H1 (cell line): ENCODE measurements at regions not wholly inside any gene's neighbourhood (a gene's known extent, or its start where the extent isn't known, plus 50 kb on each side); places are given as distances from the start of the nearest gene placed in this dataset.

Experiments used
- CTCF ChIA-PET: fragments of 300-600 bp; sonication (Branson Sonifier 250); formaldehyde crosslinking; loops from one replicate; lab custom pipeline; 2021; ENCODE audit not compliant: partially characterized antibody; lab: Charles Lee
- POLR2A ChIA-PET: fragments of 300-600 bp; sonication (Branson Sonifier 250); formaldehyde crosslinking; loops from one replicate; lab custom pipeline; 2021; ENCODE audit warnings: inconsistent platforms; ENCODE audit not compliant: partially characterized antibody; lab: Charles Lee
- DNase-seq, 2 experiments: peaks; one replicate each; pipeline versions ENCODE4 v3.0.0 to v3.0.0-alpha.2; 2010 to 2022; ENCODE audit warnings: low spot score in 2 of 2, low read depth in 1 of 2, mixed read lengths in 1 of 2
- FAIRE-seq: peaks from 2 replicates; lab custom pipeline; 2011; peaks lifted over from hg19 to GRCh38; lab: Jason Lieb, UNC
- H2AFZ ChIP-seq: 2 replicates; pipeline ENCODE4 v1.8.1; 2012; ENCODE audit warnings: low read length, inconsistent platforms
- H2AK5ac ChIP-seq: 2 replicates; pipeline ENCODE4 v1.6.1; 2013; ENCODE audit warnings: low read depth, low read length
- H2BK120ac ChIP-seq: replicated peaks from 2 replicates; pipeline ENCODE3; 2013; ENCODE audit warnings: low read depth, low read length, inconsistent platforms
- H2BK12ac ChIP-seq: 2 replicates; pipeline ENCODE4 v1.6.1; 2013; ENCODE audit warnings: low read depth, low read length
- H2BK15ac ChIP-seq: 2 replicates; pipeline ENCODE4 v1.6.1; 2013; ENCODE audit warnings: low read length
- H2BK20ac ChIP-seq: 2 replicates; pipeline ENCODE4 v1.6.1; 2013; ENCODE audit warnings: low read length
- H2BK5ac ChIP-seq: 2 replicates; pipeline ENCODE4 v1.6.1; 2013; ENCODE audit warnings: low read depth, low read length
- H3K14ac ChIP-seq: 2 replicates; pipeline ENCODE4 v1.6.1; 2013; ENCODE audit warnings: inconsistent platforms; ENCODE audit not compliant: insufficient read length
- H3K18ac ChIP-seq: 2 replicates; pipeline ENCODE4 v1.6.1; 2013; ENCODE audit warnings: low read length; ENCODE audit errors: extremely low read depth
- H3K23ac ChIP-seq: 2 replicates; pipeline ENCODE4 v1.6.1; 2013; ENCODE audit warnings: inconsistent platforms; ENCODE audit not compliant: insufficient read length
- H3K23me2 ChIP-seq: 2 replicates; pipeline ENCODE4 v1.6.1; 2013; ENCODE audit warnings: low read depth, low read length
- H3K27ac ChIP-seq: 2 replicates; pipeline ENCODE4 v1.6.1; 2011; ENCODE audit warnings: low read depth, low read length, inconsistent platforms
- H3K27me3 ChIP-seq, 4 experiments: replicated peaks in 1 of 4; 1 replicate in 1 of 4; 2 replicates in 3 of 4; pipeline versions ENCODE4 v1.6.1 to v1.8.1; 2011 to 2013; ENCODE audit warnings: low read length in 3 of 4, mild to moderate bottlenecking in 3 of 4, inconsistent platforms in 2 of 4, mixed read lengths in 2 of 4, moderate library complexity in 1 of 4; ENCODE audit not compliant: control insufficient read depth in 3 of 4, insufficient read depth in 3 of 4; ENCODE audit errors: extremely low read depth in 1 of 4
- H3K36me3 ChIP-seq, 4 experiments: 2 replicates each; pipeline versions ENCODE4 v1.6.1 to v1.8.1; 2011 to 2013; ENCODE audit warnings: mild to moderate bottlenecking in 4 of 4, low read length in 3 of 4, moderate library complexity in 2 of 4, control low read depth in 1 of 4, inconsistent platforms in 1 of 4; ENCODE audit not compliant: insufficient read depth in 4 of 4, control insufficient read depth in 2 of 4
- H3K4ac ChIP-seq: replicated peaks from 2 replicates; pipeline ENCODE3; 2013; ENCODE audit warnings: low read length, low read depth, mixed read lengths, inconsistent platforms; ENCODE audit not compliant: insufficient read length
- H3K4me1 ChIP-seq, 4 experiments: replicated peaks in 1 of 4; 1 replicate in 1 of 4; 2 replicates in 3 of 4; pipeline versions ENCODE4 v1.6.1 to v1.8.1; 2011 to 2013; ENCODE audit warnings: low read length in 3 of 4, inconsistent platforms in 2 of 4, mixed read lengths in 1 of 4; ENCODE audit not compliant: insufficient read depth in 4 of 4, control insufficient read depth in 3 of 4
- H3K4me2 ChIP-seq, 2 experiments: 2 replicates each; pipeline versions ENCODE4 v1.6.1 to v1.8.1; 2011 to 2013; ENCODE audit warnings: low read depth in 2 of 2, low read length in 2 of 2, control low read depth in 1 of 2, inconsistent platforms in 1 of 2, mild to moderate bottlenecking in 1 of 2; ENCODE audit not compliant: insufficient read depth in 1 of 2
- H3K4me3 ChIP-seq, 4 experiments: fragments of 200-600, 300-600 bp in 1 of 4; sonication (generic), shearing (Covaris generic), sonication (Bioruptor Twin) in 1 of 4; 2 replicates each; pipeline versions ENCODE4 v1.5.1 to v1.8.1; 2011 to 2016; ENCODE audit warnings: low read length in 4 of 4, low read depth in 3 of 4, control low read depth in 2 of 4, inconsistent platforms in 2 of 4, mild to moderate bottlenecking in 2 of 4, mixed read lengths in 1 of 4, moderate library complexity in 1 of 4; ENCODE audit not compliant: insufficient read depth in 2 of 4; ENCODE audit errors: extremely low read depth in 1 of 4
- H3K56ac ChIP-seq: replicated peaks from 2 replicates; pipeline ENCODE3; 2013; ENCODE audit warnings: low read depth, mild to moderate bottlenecking, mixed read lengths, low read length, inconsistent platforms; ENCODE audit not compliant: insufficient read length
- H3K79me1 ChIP-seq: 2 replicates; pipeline ENCODE4 v1.6.1; 2013; ENCODE audit warnings: low read depth, low read length, control low read depth
- H3K79me2 ChIP-seq, 2 experiments: 2 replicates each; pipeline versions ENCODE4 v1.6.1 to v1.8.1; 2012 to 2013; ENCODE audit warnings: low read length in 2 of 2, mild to moderate bottlenecking in 2 of 2, inconsistent platforms in 1 of 2; ENCODE audit not compliant: insufficient read depth in 2 of 2, control insufficient read depth in 1 of 2
- H3K9ac ChIP-seq, 4 experiments: replicated peaks in 1 of 4; 1 replicate in 1 of 4; 2 replicates in 3 of 4; pipeline versions ENCODE4 v1.6.1 to v1.8.1; 2011 to 2013; ENCODE audit warnings: low read depth in 3 of 4, low read length in 3 of 4, control low read depth in 2 of 4, mild to moderate bottlenecking in 2 of 4, moderate library complexity in 2 of 4, inconsistent platforms in 1 of 4; ENCODE audit errors: extremely low read depth in 1 of 4
- H3K9me3 ChIP-seq, 2 experiments: 2 replicates each; pipeline versions ENCODE4 v1.6.1 to v1.8.1; 2012 to 2013; ENCODE audit warnings: mild to moderate bottlenecking in 2 of 2, moderate library complexity in 2 of 2, control low read depth in 1 of 2, inconsistent platforms in 1 of 2, low read depth in 1 of 2, low read length in 1 of 2, mixed read lengths in 1 of 2; ENCODE audit not compliant: insufficient read depth in 2 of 2
- H4K20me1 ChIP-seq, 2 experiments: replicated peaks in 1 of 2; 2 replicates each; pipeline versions ENCODE3 to v1.8.1; 2011 to 2013; ENCODE audit warnings: inconsistent platforms in 2 of 2, low read length in 2 of 2, mild to moderate bottlenecking in 1 of 2; ENCODE audit not compliant: insufficient read depth in 2 of 2, control insufficient read depth in 1 of 2
- H4K5ac ChIP-seq: 2 replicates; pipeline ENCODE4 v1.6.1; 2013; ENCODE audit warnings: low read length, low read depth, mixed read lengths, inconsistent platforms; ENCODE audit not compliant: insufficient read length
- H4K8ac ChIP-seq: 2 replicates; pipeline ENCODE4 v1.8.0; 2013; ENCODE audit warnings: mild to moderate bottlenecking, moderate library complexity, low read length, inconsistent platforms; ENCODE audit not compliant: insufficient read depth; ENCODE audit errors: extremely low read depth
- H4K91ac ChIP-seq: replicated peaks from 2 replicates; pipeline ENCODE3; 2013; ENCODE audit warnings: low read length, mixed read lengths, inconsistent platforms; ENCODE audit not compliant: insufficient read length
- POLR2A ChIP-seq, 2 experiments: IDR thresholded peaks; 1 replicate in 1 of 2; 2 replicates in 1 of 2; pipeline ENCODE4 v1.6.1; 2011; ENCODE audit warnings: low read depth in 2 of 2, low read length in 2 of 2, mild to moderate bottlenecking in 2 of 2; ENCODE audit errors: control extremely low read depth in 1 of 2
- RXRA ChIP-seq: IDR thresholded peaks from 2 replicates; pipeline ENCODE4 v1.6.1; 2011; ENCODE audit warnings: low read depth, mild to moderate bottlenecking, low read length, moderate library complexity; ENCODE audit not compliant: insufficient read depth
- WGBS, 2 experiments: shearing (Covaris generic) in 1 of 2; methylation state at CpG; one replicate each; pipeline versions ENCODE4 v1.1.6 to v1.1.7; 2013 to 2015; ENCODE audit warnings: low lambda C conversion rate in 2 of 2, mixed read lengths in 2 of 2, inconsistent platforms in 1 of 2, low coverage in 1 of 2, missing lambda C conversion rate in 1 of 2; ENCODE audit not compliant: insufficient replicate concordance in 2 of 2, insufficient coverage in 1 of 2, insufficient read length in 1 of 2; ENCODE audit errors: extremely low coverage in 1 of 2, missing lambda C conversion rate in 1 of 2; 5-methylcytosine and 5-hydroxymethylcytosine counted together
- TF ChIP-seq, protein P1 (sequence below): IDR thresholded peaks from 2 replicates; pipeline ENCODE4 v1.6.1; 2012; ENCODE audit warnings: inconsistent platforms

DNA sequence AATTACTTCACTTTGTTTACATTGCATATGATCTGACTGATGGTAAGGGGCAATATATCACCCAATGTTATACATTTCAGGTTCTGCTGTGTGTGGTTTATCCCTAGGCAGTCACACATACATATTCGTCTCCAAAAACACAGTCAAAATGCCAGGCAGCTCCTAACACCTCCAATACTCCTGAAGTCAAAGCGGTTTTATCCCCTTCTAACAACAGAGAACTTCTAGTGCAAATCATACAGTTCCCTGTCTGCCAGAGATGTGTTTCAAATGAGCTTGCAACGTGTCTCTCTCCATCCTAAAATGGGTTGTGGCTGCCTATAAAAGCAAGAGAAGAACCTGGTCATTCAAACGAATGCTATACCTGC, 328.9 kb downstream of the ELAVL2 start:
- CTCF ChIA-PET: interaction anchor here (0.7 to 1.6 kb wide), 5 partner anchors 13 to 375 kb away, joined by 3 read pairs; no protein-coding TSS in a partner anchor
- Histone ChIP-seq H3K4me1 (no peaks in the 10 kb centered on the region), H3K4me2 (no peak overlapping the region), H3K4ac (no peak overlapping the region), H3K79me2 (no peaks in the 10 kb centered on the region), H2BK120ac (no peak overlapping the region), H3K4me3 (no peak overlapping the region), H2BK12ac (no peak overlapping the region), H3K56ac (no peak overlapping the region), H3K23ac (no peak overlapping the region), H3K23me2 (no peaks in the 10 kb centered on the region), H4K20me1 (no peaks in the 10 kb centered on the region), H3K27ac (no peak overlapping the region), H3K9me3 (no peaks in the 10 kb centered on the region), H3K14ac (no peak overlapping the region), H3K79me1 (no peaks in the 10 kb centered on the region), H4K8ac (no peak overlapping the region), H3K36me3 (no peaks in the 10 kb centered on the region), H3K27me3 (no peaks in the 10 kb centered on the region), H2BK20ac (no peak overlapping the region), H4K5ac (no peak overlapping the region), H2BK5ac (no peak overlapping the region), H2BK15ac (no peak overlapping the region), H2AK5ac (no peak overlapping the region), H3K18ac (no peak overlapping the region), H2AFZ (no peak overlapping the region), H3K9ac (no peak overlapping the region), H4K91ac (no peak overlapping the region)
- FAIRE-seq: no peak
- no peak for DNase-seq
- WGBS, 2 experiments: 81% methylated on average over 4 of the region's 4 CpGs; no CpG with 5 or more reads in 1 of the 2 experiments
- POLR2A ChIA-PET: no interaction called here
- TF ChIP-seq RXRA (no peak), POLR2A (IDR thresholded peaks at IDR 0.05; ENCODE audit: control extremely low read depth in 1 of 2, low read depth in 2 of 2, low read length in 2 of 2) (no peak)
- TF ChIP-seq, protein P1, sequence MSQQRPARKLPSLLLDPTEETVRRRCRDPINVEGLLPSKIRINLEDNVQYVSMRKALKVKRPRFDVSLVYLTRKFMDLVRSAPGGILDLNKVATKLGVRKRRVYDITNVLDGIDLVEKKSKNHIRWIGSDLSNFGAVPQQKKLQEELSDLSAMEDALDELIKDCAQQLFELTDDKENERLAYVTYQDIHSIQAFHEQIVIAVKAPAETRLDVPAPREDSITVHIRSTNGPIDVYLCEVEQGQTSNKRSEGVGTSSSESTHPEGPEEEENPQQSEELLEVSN: no peak
